ENCODE measurements at regions not wholly inside any gene's neighbourhood (a gene's known extent, or its start where the extent isn't known, plus 50 kb on each side); places are given as distances from the start of the nearest gene placed in this dataset.

DNA sequence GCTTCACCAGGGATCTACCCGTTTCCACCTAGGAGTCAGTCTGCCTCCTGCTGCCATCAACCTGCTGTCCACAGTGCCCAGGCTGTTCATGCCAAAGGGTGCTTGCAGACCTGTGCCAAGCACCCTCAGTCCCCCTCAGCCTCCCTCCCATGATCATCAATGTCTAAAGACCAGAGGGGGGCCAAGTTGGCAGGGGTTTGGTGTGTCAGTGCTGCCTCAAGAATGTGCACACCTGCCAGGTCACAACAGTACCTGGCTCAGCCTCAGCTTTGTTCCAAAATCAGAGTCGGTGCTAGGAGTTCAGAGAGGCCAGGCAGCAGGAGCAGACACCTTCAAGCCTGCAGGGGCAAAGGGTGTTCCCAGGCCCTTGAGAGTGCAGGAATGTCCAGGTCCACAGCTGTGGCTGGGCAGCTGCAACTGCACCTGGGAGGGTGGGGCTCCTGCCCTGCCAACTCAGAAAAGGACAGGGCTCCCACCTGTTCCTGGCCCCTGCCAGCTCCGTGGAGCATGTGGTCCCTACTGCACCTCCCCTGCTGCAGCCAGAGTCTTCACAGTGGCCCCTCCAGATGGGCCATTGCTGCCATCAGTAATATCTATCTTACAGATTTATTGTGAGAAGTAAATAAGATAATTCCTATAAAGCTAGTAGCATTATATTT, 219.5 kb downstream of the POLR1F start:
- TF ChIP-seq, protein P1, sequence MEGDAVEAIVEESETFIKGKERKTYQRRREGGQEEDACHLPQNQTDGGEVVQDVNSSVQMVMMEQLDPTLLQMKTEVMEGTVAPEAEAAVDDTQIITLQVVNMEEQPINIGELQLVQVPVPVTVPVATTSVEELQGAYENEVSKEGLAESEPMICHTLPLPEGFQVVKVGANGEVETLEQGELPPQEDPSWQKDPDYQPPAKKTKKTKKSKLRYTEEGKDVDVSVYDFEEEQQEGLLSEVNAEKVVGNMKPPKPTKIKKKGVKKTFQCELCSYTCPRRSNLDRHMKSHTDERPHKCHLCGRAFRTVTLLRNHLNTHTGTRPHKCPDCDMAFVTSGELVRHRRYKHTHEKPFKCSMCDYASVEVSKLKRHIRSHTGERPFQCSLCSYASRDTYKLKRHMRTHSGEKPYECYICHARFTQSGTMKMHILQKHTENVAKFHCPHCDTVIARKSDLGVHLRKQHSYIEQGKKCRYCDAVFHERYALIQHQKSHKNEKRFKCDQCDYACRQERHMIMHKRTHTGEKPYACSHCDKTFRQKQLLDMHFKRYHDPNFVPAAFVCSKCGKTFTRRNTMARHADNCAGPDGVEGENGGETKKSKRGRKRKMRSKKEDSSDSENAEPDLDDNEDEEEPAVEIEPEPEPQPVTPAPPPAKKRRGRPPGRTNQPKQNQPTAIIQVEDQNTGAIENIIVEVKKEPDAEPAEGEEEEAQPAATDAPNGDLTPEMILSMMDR (IDR thresholded peaks at IDR 0.05; ENCODE audit: insufficient read depth, low read depth, low read length) = no peak
- TF ChIP-seq EZH2 (IDR thresholded peaks at IDR 0.05; ENCODE audit: insufficient read depth, low read length) = no peak
